GM18520 (cell line): ENCODE measurements at regions not wholly inside any gene's neighbourhood (a gene's known extent, or its start where the extent isn't known, plus 50 kb on each side); places are given as distances from the start of the nearest gene placed in this dataset.

ENCODE experiments used
- ATAC-seq: cut with Tn5 transposase; IDR thresholded peaks from one replicate; pipeline ENCODE4 v1.9.1; 2021; ENCODE audit not compliant: unreplicated experiment

- ATAC-seq = no peak
These were observed 752.6 kb upstream of the PHF14 start for GRCh38 chr7:10221084-10221483.

- ATAC-seq = no peak
These were observed 750.7 kb upstream of the PHF14 start for GRCh38 chr7:10222976-10223375.

GRCh38 chr7:10225275-10225674, 748.4 kb upstream of the PHF14 start:
- no peak for ATAC-seq

GRCh38 chr7:10237306-10237705, 736.4 kb upstream of the PHF14 start:
- no peak for ATAC-seq

GRCh38 chr7:10238641-10239040, 735.0 kb upstream of the PHF14 start:
- no peak for ATAC-seq

- ATAC-seq = no peak
These were observed 733.9 kb upstream of the PHF14 start for GRCh38 chr7:10239695-10240345.

GRCh38 chr7:10245406-10245805, 728.3 kb upstream of the PHF14 start:
- no peak for ATAC-seq

- ATAC-seq = no peak
These were observed 716.2 kb upstream of the PHF14 start for GRCh38 chr7:10257438-10257837.

- no peak for ATAC-seq
These were observed 706.7 kb upstream of the PHF14 start for GRCh38 chr7:10266976-10267375.

GRCh38 chr7:10268034-10268433, 705.6 kb upstream of the PHF14 start:
- no peak for ATAC-seq

GRCh38 chr7:10282909-10283308, 690.8 kb upstream of the PHF14 start:
- ATAC-seq = no peak

GRCh38 chr7:10284001-10284400, 689.7 kb upstream of the PHF14 start:
- no peak for ATAC-seq

- ATAC-seq = no peak
These were observed 674.3 kb upstream of the PHF14 start for GRCh38 chr7:10299384-10299783.

- ATAC-seq = no peak
These were observed 673.1 kb upstream of the PHF14 start for GRCh38 chr7:10300577-10300976.

GRCh38 chr7:10308276-10308675, 665.4 kb upstream of the PHF14 start:
- no peak for ATAC-seq

GRCh38 chr7:10312942-10313341, 660.7 kb upstream of the PHF14 start:
- no peak for ATAC-seq

- ATAC-seq = no peak
These were observed 657.8 kb upstream of the PHF14 start for GRCh38 chr7:10315881-10316280.

GRCh38 chr7:10316488-10316887, 657.2 kb upstream of the PHF14 start:
- ATAC-seq = no peak

- ATAC-seq = no peak
These were observed 648.3 kb upstream of the PHF14 start for GRCh38 chr7:10325395-10325794.

- ATAC-seq = no peak
These were observed 630.6 kb upstream of the PHF14 start for GRCh38 chr7:10343108-10343507.

GRCh38 chr7:10346032-10346431, 627.6 kb upstream of the PHF14 start:
- ATAC-seq = no peak

- no peak for ATAC-seq
These were observed 617.9 kb upstream of the PHF14 start for GRCh38 chr7:10355816-10356215.

- no peak for ATAC-seq
These were observed 613.6 kb upstream of the PHF14 start for GRCh38 chr7:10360050-10360449.
